IMR-90 (cell line): ENCODE measurements at regions not wholly inside any gene's neighbourhood (a gene's known extent, or its start where the extent isn't known, plus 50 kb on each side); places are given as distances from the start of the nearest gene placed in this dataset.

ENCODE experiments used
- ATAC-seq: fragments of 200-7000 bp; cut with Tn5 transposase; 2 replicates; pipeline ENCODE4 v1.9.1; 2020; ENCODE audit warnings: low read depth, mild to moderate bottlenecking, moderate library complexity
- BruUV-seq: library from RNA; stranded (reverse); fragments of 400-500 nt; replicated peaks from 2 replicates; lab custom pipeline; 2021; lab: Mats Ljungman, UMichigan
- CTCF ChIA-PET: fragments of 300-600 bp; formaldehyde crosslinking; extraction: SDS; loops from one replicate; lab custom pipeline; 2021; ENCODE audit warnings: antibody characterized with exemption; lab: Yijun Ruan, JAX
- POLR2A ChIA-PET: fragments of 300-600 bp; sonication (Branson Sonifier 250); formaldehyde crosslinking; loops from one replicate; lab custom pipeline; 2022; ENCODE audit warnings: antibody characterized with exemption; ENCODE audit not compliant: unreplicated experiment; lab: Charles Lee
- DNase-seq: peaks from one replicate; pipeline ENCODE4 v3.0.0; 2013
- H2AFZ ChIP-seq: replicated peaks from 2 replicates; pipeline ENCODE3; 2013; ENCODE audit warnings: low read length, mild to moderate bottlenecking; ENCODE audit not compliant: poor library complexity
- H2AK5ac ChIP-seq: 2 replicates; pipeline ENCODE4 v1.6.1; 2013; ENCODE audit warnings: low read depth, low read length, inconsistent platforms
- H2AK9ac ChIP-seq: replicated peaks from 2 replicates; pipeline ENCODE3; 2013; ENCODE audit warnings: mild to moderate bottlenecking, low read depth, low read length, moderate library complexity; ENCODE audit not compliant: poor library complexity
- H2BK120ac ChIP-seq: 2 replicates; pipeline ENCODE4 v1.6.1; 2013; ENCODE audit warnings: low read depth, low read length, inconsistent platforms
- H2BK15ac ChIP-seq: 3 replicates; pipeline ENCODE4 v1.6.1; 2013; ENCODE audit warnings: low read depth, low read length, inconsistent platforms
- H2BK20ac ChIP-seq: 2 replicates; pipeline ENCODE4 v1.6.1; 2013; ENCODE audit warnings: low read depth, mild to moderate bottlenecking, inconsistent platforms, low read length, moderate library complexity
- H2BK5ac ChIP-seq: 2 replicates; pipeline ENCODE4 v1.6.1; 2013; ENCODE audit warnings: mild to moderate bottlenecking, low read depth, low read length, inconsistent platforms; ENCODE audit not compliant: poor library complexity, severe bottlenecking
- H3K14ac ChIP-seq: replicated peaks from 2 replicates; pipeline ENCODE4 v1.6.1; 2013; ENCODE audit warnings: low read depth, low read length, inconsistent platforms
- H3K18ac ChIP-seq: 2 replicates; pipeline ENCODE4 v1.6.1; 2013; ENCODE audit warnings: low read depth, low read length, control low read depth
- H3K23ac ChIP-seq: 2 replicates; pipeline ENCODE4 v1.6.1; 2013; ENCODE audit warnings: low read depth, low read length, inconsistent platforms
- H3K27ac ChIP-seq: 2 replicates; pipeline ENCODE4 v1.5.1; 2013; ENCODE audit warnings: mild to moderate bottlenecking, control low read depth, low read length; ENCODE audit not compliant: insufficient read depth
- H3K27me3 ChIP-seq: 2 replicates; pipeline ENCODE4 v1.6.1; 2013; ENCODE audit warnings: low read length; ENCODE audit not compliant: control insufficient read depth, insufficient read depth
- H3K36me3 ChIP-seq: 2 replicates; pipeline ENCODE4 v1.6.1; 2013; ENCODE audit warnings: low read length, mixed read lengths; ENCODE audit not compliant: control insufficient read depth, insufficient read depth
- H3K4ac ChIP-seq: 2 replicates; pipeline ENCODE4 v1.6.1; 2013; ENCODE audit warnings: low read depth, low read length, inconsistent platforms
- H3K4me1 ChIP-seq: 2 replicates; pipeline ENCODE4 v1.6.1; 2013; ENCODE audit warnings: low read length, mixed read lengths; ENCODE audit not compliant: control insufficient read depth, insufficient read depth
- H3K4me2 ChIP-seq: 2 replicates; pipeline ENCODE4 v1.6.1; 2013; ENCODE audit warnings: low read depth, mild to moderate bottlenecking, control low read depth, low read length, moderate library complexity
- H3K4me3 ChIP-seq: 2 replicates; pipeline ENCODE4 v1.5.1; 2013; ENCODE audit warnings: low read depth, mild to moderate bottlenecking, control low read depth, low read length, moderate library complexity; ENCODE audit not compliant: insufficient read depth
- H3K56ac ChIP-seq: 2 replicates; pipeline ENCODE4 v1.6.1; 2013; ENCODE audit warnings: low read length, inconsistent platforms; ENCODE audit not compliant: insufficient read depth; ENCODE audit errors: extremely low read depth
- H3K79me1 ChIP-seq, 2 experiments: 2 replicates each; pipeline ENCODE4 v1.6.1; 2013; ENCODE audit warnings: low read length in 2 of 2, inconsistent platforms in 1 of 2, low read depth in 1 of 2
- H3K9ac ChIP-seq: 2 replicates; pipeline ENCODE4 v1.6.1; 2013; ENCODE audit warnings: low read depth, low read length, control low read depth
- H3K9me1 ChIP-seq: 2 replicates; pipeline ENCODE4 v1.6.1; 2013; ENCODE audit warnings: low read length, inconsistent platforms; ENCODE audit not compliant: insufficient read depth
- H3K9me3 ChIP-seq: 2 replicates; pipeline ENCODE4 v1.6.1; 2013; ENCODE audit warnings: low read length; ENCODE audit not compliant: control insufficient read depth, insufficient read depth
- H4K20me1 ChIP-seq: 2 replicates; pipeline ENCODE4 v1.6.1; 2013; ENCODE audit warnings: low read length, inconsistent platforms; ENCODE audit not compliant: insufficient read depth
- H4K5ac ChIP-seq: 2 replicates; pipeline ENCODE4 v1.6.1; 2013; ENCODE audit warnings: mild to moderate bottlenecking, low read depth, low read length, control low read depth
- H4K8ac ChIP-seq, 2 experiments: 2 replicates each; pipeline ENCODE4 v1.6.1; 2013; ENCODE audit warnings: low read depth in 2 of 2, low read length in 2 of 2, control low read depth in 1 of 2, inconsistent platforms in 1 of 2
- H4K91ac ChIP-seq: 2 replicates; pipeline ENCODE4 v1.6.1; 2013; ENCODE audit warnings: low read depth, low read length, inconsistent platforms; ENCODE audit not compliant: insufficient read depth
- BHLHE40 ChIP-seq: fragments of 150-350 bp; IDR thresholded peaks from 2 replicates; pipeline ENCODE4 v1.6.1; 2016; ENCODE audit warnings: mild to moderate bottlenecking, low read depth, low read length
- CEBPB ChIP-seq: IDR thresholded peaks from 2 replicates; pipeline ENCODE4 v1.6.1; 2012; ENCODE audit warnings: low read depth, low read length, improper control_type of control experiment
- CHD1 ChIP-seq: IDR thresholded peaks from 2 replicates; pipeline ENCODE4 v1.6.1; 2012; ENCODE audit warnings: low read depth, low read length, improper control_type of control experiment
- FOS ChIP-seq: fragments of 150-350 bp; IDR thresholded peaks from 2 replicates; pipeline ENCODE4 v1.6.1; 2016; ENCODE audit warnings: low read depth, low read length
- MAFK ChIP-seq: IDR thresholded peaks from 2 replicates; pipeline ENCODE4 v1.6.1; 2012; ENCODE audit warnings: low read depth, low read length, improper control_type of control experiment
- MAZ ChIP-seq: IDR thresholded peaks from 2 replicates; pipeline ENCODE4 v1.6.1; 2012; ENCODE audit warnings: low read depth, mild to moderate bottlenecking, low read length, improper control_type of control experiment, moderate library complexity, borderline replicate concordance
- MXI1 ChIP-seq: IDR thresholded peaks from 2 replicates; pipeline ENCODE4 v1.6.1; 2012; ENCODE audit warnings: low read depth, mild to moderate bottlenecking, low read length, moderate library complexity, borderline replicate concordance
- NFE2L2 ChIP-seq: fragments of 150-350 bp; IDR thresholded peaks from 2 replicates; pipeline ENCODE4 v1.6.1; 2016; ENCODE audit warnings: low read depth, mild to moderate bottlenecking, low read length
- RAD21 ChIP-seq: IDR thresholded peaks from 2 replicates; pipeline ENCODE4 v1.6.1; 2012; ENCODE audit warnings: low read length, improper control_type of control experiment
- RCOR1 ChIP-seq: IDR thresholded peaks from 2 replicates; pipeline ENCODE4 v1.6.1; 2012; ENCODE audit warnings: mild to moderate bottlenecking, low read length, improper control_type of control experiment; ENCODE audit not compliant: insufficient replicate concordance
- RFX5 ChIP-seq: IDR thresholded peaks from 2 replicates; pipeline ENCODE4 v1.8.0; 2012; ENCODE audit warnings: low read depth, mild to moderate bottlenecking, low read length, moderate library complexity
- USF2 ChIP-seq: fragments of 150-350 bp; IDR thresholded peaks from 2 replicates; pipeline ENCODE4 v1.6.1; 2017; ENCODE audit warnings: mild to moderate bottlenecking, antibody characterized with exemption, low read length, low read depth
- WGBS, 2 experiments: methylation state at CpG; one replicate each; pipeline versions ENCODE4 v1.1.5 to v1.1.7; 2013; ENCODE audit warnings: missing lambda C conversion rate in 2 of 2; ENCODE audit not compliant: insufficient read length in 1 of 2; ENCODE audit errors: extremely low coverage in 2 of 2; 5-methylcytosine and 5-hydroxymethylcytosine counted together
- dilution Hi-C: fragments of 300-500 bp; cut with HindIII; formaldehyde crosslinking; loops from one replicate; pipeline ENCODE4 v1.14.3; 2018; ENCODE audit warnings: low sequenced_read_pairs; ENCODE audit not compliant: unreplicated experiment
- in situ Hi-C: fragments of 300-500 bp; cut with MboI; formaldehyde crosslinking; loops from 3 replicates; pipeline ENCODE4 v1.14.3; 2019; ENCODE audit warnings: low sequenced_read_pairs, inconsistent platforms, mixed read lengths
- intact Hi-C: fragments of 100-400 bp; cut with micrococcal nuclease; formaldehyde crosslinking; loops from 2 replicates; pipeline ENCODE4 v1.10.0; 2022
- TF ChIP-seq, protein P1 (sequence below): conservative IDR thresholded peaks from 2 replicates; pipeline ENCODE4 v1.5.1; 2012; ENCODE audit warnings: mild to moderate bottlenecking, low read depth, low read length, improper control_type of control experiment
- TF ChIP-seq, protein P2 (sequence below): fragments of 150-350 bp; IDR thresholded peaks from 2 replicates; pipeline ENCODE4 v1.6.1; 2016; ENCODE audit warnings: low read depth, mild to moderate bottlenecking, low read length, moderate library complexity, borderline replicate concordance

DNA sequence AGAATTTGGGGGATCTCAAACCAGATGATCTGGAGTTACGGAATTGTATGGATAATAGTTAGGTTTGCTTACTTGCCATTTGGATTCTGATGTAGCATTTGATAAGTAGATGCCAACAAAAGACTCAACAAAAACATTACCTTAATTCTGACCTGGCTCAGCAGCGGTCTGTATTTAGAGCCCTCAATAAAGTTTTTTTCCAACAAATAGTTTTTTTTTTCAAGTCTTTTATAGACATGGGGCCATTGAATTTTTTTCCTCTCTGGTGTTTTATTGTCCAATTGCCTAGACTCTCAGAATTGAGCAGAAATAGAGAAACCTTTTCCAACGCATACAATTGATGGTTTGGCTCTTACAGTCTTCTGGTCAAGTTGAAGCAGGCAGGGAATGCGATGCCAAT is 192.8 kb upstream of the GAS1 start:
- H3K4me1 ChIP-seq, result no peaks in the 10 kb centered on the region
- no peak overlapping the region for H2BK120ac ChIP-seq
- H3K56ac ChIP-seq, result no peak overlapping the region
- no peak for DNase-seq
- H3K9me3 ChIP-seq, result no peaks in the 10 kb centered on the region
- no peaks in the 10 kb centered on the region for H4K20me1 ChIP-seq
- no peak overlapping the region for H2AK5ac ChIP-seq
- H3K18ac ChIP-seq, result no peak overlapping the region
- intact Hi-C loops (no loop called here), dilution Hi-C loops (no loop called here), in situ Hi-C loops (no loop called here)
- H3K4me3 ChIP-seq, result no peak overlapping the region
- no peak overlapping the region for H3K27ac ChIP-seq
- POLR2A ChIA-PET, result no interaction called here
- H2BK15ac ChIP-seq, result no peak overlapping the region
- no peaks in the 10 kb centered on the region; the same call in 1 of the 2 replicates for H3K9me1 ChIP-seq
- no peak overlapping the region for H3K4ac ChIP-seq
- CTCF ChIA-PET, result no interaction called here
- peaks cover 13% of the 10 kb centered on the region for H3K27me3 ChIP-seq
- H3K14ac ChIP-seq, result no peak overlapping the region
- ATAC-seq, result no peak
- no peak overlapping the region for H4K5ac ChIP-seq
- no CpG with 5 or more reads among the region's 4 CpGs for WGBS, 2 experiments
- H3K36me3 ChIP-seq, result no peaks in the 10 kb centered on the region
- H3K9ac ChIP-seq, result no peak overlapping the region
- H2AK9ac ChIP-seq, result no peak overlapping the region
- H2BK20ac ChIP-seq, result no peak overlapping the region
- no peak overlapping the region for H2BK5ac ChIP-seq
- TF ChIP-seq MAFK (no peak), MXI1 (no peak), RFX5 (no peak), NFE2L2 (no peak), USF2 (no peak), CHD1 (no peak), RAD21 (no peak), RCOR1 (no peak), CEBPB (no peak), BHLHE40 (no peak), FOS (no peak), MAZ (no peak)
- TF ChIP-seq, protein P1, sequence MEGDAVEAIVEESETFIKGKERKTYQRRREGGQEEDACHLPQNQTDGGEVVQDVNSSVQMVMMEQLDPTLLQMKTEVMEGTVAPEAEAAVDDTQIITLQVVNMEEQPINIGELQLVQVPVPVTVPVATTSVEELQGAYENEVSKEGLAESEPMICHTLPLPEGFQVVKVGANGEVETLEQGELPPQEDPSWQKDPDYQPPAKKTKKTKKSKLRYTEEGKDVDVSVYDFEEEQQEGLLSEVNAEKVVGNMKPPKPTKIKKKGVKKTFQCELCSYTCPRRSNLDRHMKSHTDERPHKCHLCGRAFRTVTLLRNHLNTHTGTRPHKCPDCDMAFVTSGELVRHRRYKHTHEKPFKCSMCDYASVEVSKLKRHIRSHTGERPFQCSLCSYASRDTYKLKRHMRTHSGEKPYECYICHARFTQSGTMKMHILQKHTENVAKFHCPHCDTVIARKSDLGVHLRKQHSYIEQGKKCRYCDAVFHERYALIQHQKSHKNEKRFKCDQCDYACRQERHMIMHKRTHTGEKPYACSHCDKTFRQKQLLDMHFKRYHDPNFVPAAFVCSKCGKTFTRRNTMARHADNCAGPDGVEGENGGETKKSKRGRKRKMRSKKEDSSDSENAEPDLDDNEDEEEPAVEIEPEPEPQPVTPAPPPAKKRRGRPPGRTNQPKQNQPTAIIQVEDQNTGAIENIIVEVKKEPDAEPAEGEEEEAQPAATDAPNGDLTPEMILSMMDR, result no peak
- TF ChIP-seq, protein P2, sequence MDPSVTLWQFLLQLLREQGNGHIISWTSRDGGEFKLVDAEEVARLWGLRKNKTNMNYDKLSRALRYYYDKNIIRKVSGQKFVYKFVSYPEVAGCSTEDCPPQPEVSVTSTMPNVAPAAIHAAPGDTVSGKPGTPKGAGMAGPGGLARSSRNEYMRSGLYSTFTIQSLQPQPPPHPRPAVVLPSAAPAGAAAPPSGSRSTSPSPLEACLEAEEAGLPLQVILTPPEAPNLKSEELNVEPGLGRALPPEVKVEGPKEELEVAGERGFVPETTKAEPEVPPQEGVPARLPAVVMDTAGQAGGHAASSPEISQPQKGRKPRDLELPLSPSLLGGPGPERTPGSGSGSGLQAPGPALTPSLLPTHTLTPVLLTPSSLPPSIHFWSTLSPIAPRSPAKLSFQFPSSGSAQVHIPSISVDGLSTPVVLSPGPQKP, result no peak
- H3K79me1 ChIP-seq, result no peaks in the 10 kb centered on the region
- no TSS peak for BruUV-seq
- H4K91ac ChIP-seq, result no peak overlapping the region
- H2AFZ ChIP-seq, result no peak overlapping the region
- no peak overlapping the region for H4K8ac ChIP-seq
- no peak overlapping the region for H3K23ac ChIP-seq
- no peak overlapping the region for H3K4me2 ChIP-seq
